Epidermal melanocyte (primary cell): ENCODE measurements at regions not wholly inside any gene's neighbourhood (a gene's known extent, or its start where the extent isn't known, plus 50 kb on each side); places are given as distances from the start of the nearest gene placed in this dataset.

Experiments used
- DNase-seq: peaks from one replicate; pipeline ENCODE4 v3.0.0; 2011; ENCODE audit warnings: low spot score; ENCODE audit not compliant: insufficient read length

GRCh38 chr1:239676522-239677273 lies 290.3 kb downstream of the CHRM3 start:
- no peak for DNase-seq

- no peak for DNase-seq
These were observed 291.0 kb downstream of the CHRM3 start for GRCh38 chr1:239677362-239677761.

- no peak for DNase-seq
These were observed 291.8 kb downstream of the CHRM3 start for GRCh38 chr1:239678181-239678580.

- DNase-seq = no peak
These were observed 295.7 kb downstream of the CHRM3 start for GRCh38 chr1:239682046-239682445.

- no peak for DNase-seq
These were observed 296.6 kb downstream of the CHRM3 start for GRCh38 chr1:239682960-239683359.

GRCh38 chr1:239686386-239686785 lies 300.0 kb downstream of the CHRM3 start:
- no peak for DNase-seq

GRCh38 chr1:239696317-239696716 lies 309.9 kb downstream of the CHRM3 start:
- DNase-seq = no peak

GRCh38 chr1:239700667-239701066 lies 314.3 kb downstream of the CHRM3 start:
- no peak for DNase-seq

- no peak for DNase-seq
These were observed 316.7 kb downstream of the CHRM3 start for GRCh38 chr1:239703075-239703474.

- DNase-seq = no peak
These were observed 320.0 kb downstream of the CHRM3 start for GRCh38 chr1:239706245-239706892.

- DNase-seq = no peak
These were observed 321.2 kb downstream of the CHRM3 start for GRCh38 chr1:239707615-239708014.

GRCh38 chr1:239708622-239709021 lies 322.3 kb downstream of the CHRM3 start:
- DNase-seq = no peak

GRCh38 chr1:239711768-239712167 lies 325.4 kb downstream of the CHRM3 start:
- DNase-seq = no peak

GRCh38 chr1:239717097-239717917 lies 330.9 kb downstream of the CHRM3 start:
- DNase-seq = no peak

GRCh38 chr1:239717918-239718184 lies 331.5 kb downstream of the CHRM3 start:
- DNase-seq = no peak

GRCh38 chr1:239718571-239718970 lies 332.2 kb downstream of the CHRM3 start:
- no peak for DNase-seq

GRCh38 chr1:239718997-239719628 lies 332.7 kb downstream of the CHRM3 start:
- DNase-seq = no peak

GRCh38 chr1:239719642-239720258 lies 333.4 kb downstream of the CHRM3 start:
- no peak for DNase-seq

- no peak for DNase-seq
These were observed 335.7 kb downstream of the CHRM3 start for GRCh38 chr1:239722035-239722434.

- DNase-seq = no peak
These were observed 337.5 kb downstream of the CHRM3 start for GRCh38 chr1:239723776-239724367.

GRCh38 chr1:239725371-239725770 lies 339.0 kb downstream of the CHRM3 start:
- DNase-seq = no peak
